GM10248 (cell line): ENCODE measurements at regions not wholly inside any gene's neighbourhood (a gene's known extent, or its start where the extent isn't known, plus 50 kb on each side); places are given as distances from the start of the nearest gene placed in this dataset.

ENCODE experiments used
- CTCF ChIA-PET: fragments of 300-600 bp; sonication (Branson Sonifier 250); formaldehyde crosslinking; extraction: SDS; loops from one replicate; lab custom pipeline; 2021; ENCODE audit warnings: antibody characterized with exemption; lab: Yijun Ruan, JAX
- POLR2A ChIA-PET: fragments of 350-650 bp; sonication (Branson Sonifier 250); formaldehyde crosslinking; extraction: SDS; loops from one replicate; lab custom pipeline; 2020; ENCODE audit warnings: antibody characterized with exemption; lab: Yijun Ruan, JAX
- DNase-seq: peaks from one replicate; pipeline ENCODE4 v3.0.0; 2012; ENCODE audit errors: extremely low spot score
- CTCF ChIP-seq: IDR thresholded peaks from 2 replicates; pipeline ENCODE4 v1.5.1; 2012; ENCODE audit warnings: mild to moderate bottlenecking, low read depth; ENCODE audit errors: extremely low read depth, missing control alignments, control extremely low read depth

- POLR2A ChIA-PET = no interaction called here
- CTCF ChIA-PET = no interaction called here
- TF ChIP-seq CTCF = no peak
- DNase-seq = no peak
Observed at GRCh38 chr5:3217771-3218495, 377.7 kb upstream of the IRX1 start.

GRCh38 chr5:3217114-3217513 is 378.5 kb upstream of the IRX1 start:
- CTCF ChIA-PET = no interaction called here
- TF ChIP-seq CTCF = no peak
- POLR2A ChIA-PET = no interaction called here
- no peak for DNase-seq

- CTCF ChIA-PET = no interaction called here
- DNase-seq = no peak
- no peak for TF ChIP-seq CTCF
- POLR2A ChIA-PET = no interaction called here
Observed at GRCh38 chr5:3216386-3216785, 379.2 kb upstream of the IRX1 start.

GRCh38 chr5:3214838-3215374 is 380.7 kb upstream of the IRX1 start:
- TF ChIP-seq CTCF = no peak
- ChIA-PET POLR2A (no interaction called here), CTCF (interaction anchor here (1.4 kb wide), 3 partner anchors 9 to 31 kb away, joined by 3 read pairs; no protein-coding TSS in a partner anchor)
- DNase-seq = no peak

GRCh38 chr5:3214396-3214795 is 381.2 kb upstream of the IRX1 start:
- CTCF ChIA-PET = interaction anchor here (1.4 kb wide), 3 partner anchors 9 to 31 kb away, joined by 3 read pairs; no protein-coding TSS in a partner anchor
- POLR2A ChIA-PET = no interaction called here
- no peak for TF ChIP-seq CTCF
- no peak for DNase-seq

- CTCF ChIA-PET = no interaction called here
- no peak for TF ChIP-seq CTCF
- POLR2A ChIA-PET = no interaction called here
- no peak for DNase-seq
Observed at GRCh38 chr5:3212869-3213268, 382.8 kb upstream of the IRX1 start.
